Tibial nerve (tissue), 3 donors: ENCODE measurements at regions not wholly inside any gene's neighbourhood (a gene's known extent, or its start where the extent isn't known, plus 50 kb on each side); places are given as distances from the start of the nearest gene placed in this dataset.

Source experiments
- POLR2A ChIP-seq, 2 donors: fragments of 450-650 bp; IDR thresholded peaks; one replicate each; pipeline ENCODE4 v1.6.1; 2017; ENCODE audit warnings: antibody characterized with exemption in 2 of 2, mild to moderate bottlenecking in 2 of 2, moderate library complexity in 2 of 2
- TF ChIP-seq, protein P1 (sequence below), 5 experiments: fragments of 200-600 bp in 3 of 5; fragments of 450-650 bp in 2 of 5; sonication (generic) in 3 of 5; IDR thresholded peaks; one replicate each; pipeline ENCODE4 v1.5.1; 2016 to 2019; ENCODE audit warnings: antibody characterized with exemption in 5 of 5, mild to moderate bottlenecking in 3 of 5, moderate library complexity in 2 of 5

- TF ChIP-seq, protein P1, sequence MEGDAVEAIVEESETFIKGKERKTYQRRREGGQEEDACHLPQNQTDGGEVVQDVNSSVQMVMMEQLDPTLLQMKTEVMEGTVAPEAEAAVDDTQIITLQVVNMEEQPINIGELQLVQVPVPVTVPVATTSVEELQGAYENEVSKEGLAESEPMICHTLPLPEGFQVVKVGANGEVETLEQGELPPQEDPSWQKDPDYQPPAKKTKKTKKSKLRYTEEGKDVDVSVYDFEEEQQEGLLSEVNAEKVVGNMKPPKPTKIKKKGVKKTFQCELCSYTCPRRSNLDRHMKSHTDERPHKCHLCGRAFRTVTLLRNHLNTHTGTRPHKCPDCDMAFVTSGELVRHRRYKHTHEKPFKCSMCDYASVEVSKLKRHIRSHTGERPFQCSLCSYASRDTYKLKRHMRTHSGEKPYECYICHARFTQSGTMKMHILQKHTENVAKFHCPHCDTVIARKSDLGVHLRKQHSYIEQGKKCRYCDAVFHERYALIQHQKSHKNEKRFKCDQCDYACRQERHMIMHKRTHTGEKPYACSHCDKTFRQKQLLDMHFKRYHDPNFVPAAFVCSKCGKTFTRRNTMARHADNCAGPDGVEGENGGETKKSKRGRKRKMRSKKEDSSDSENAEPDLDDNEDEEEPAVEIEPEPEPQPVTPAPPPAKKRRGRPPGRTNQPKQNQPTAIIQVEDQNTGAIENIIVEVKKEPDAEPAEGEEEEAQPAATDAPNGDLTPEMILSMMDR (IDR thresholded peaks at IDR 0.05), result no peak
- TF ChIP-seq POLR2A (IDR thresholded peaks at IDR 0.05), result no peak
These were observed 102.2 kb upstream of the CCDC28A start for GRCh38 chr6:138671351-138671750.
